ENCODE measurements at regions not wholly inside any gene's neighbourhood (a gene's known extent, or its start where the extent isn't known, plus 50 kb on each side); places are given as distances from the start of the nearest gene placed in this dataset.

DNA sequence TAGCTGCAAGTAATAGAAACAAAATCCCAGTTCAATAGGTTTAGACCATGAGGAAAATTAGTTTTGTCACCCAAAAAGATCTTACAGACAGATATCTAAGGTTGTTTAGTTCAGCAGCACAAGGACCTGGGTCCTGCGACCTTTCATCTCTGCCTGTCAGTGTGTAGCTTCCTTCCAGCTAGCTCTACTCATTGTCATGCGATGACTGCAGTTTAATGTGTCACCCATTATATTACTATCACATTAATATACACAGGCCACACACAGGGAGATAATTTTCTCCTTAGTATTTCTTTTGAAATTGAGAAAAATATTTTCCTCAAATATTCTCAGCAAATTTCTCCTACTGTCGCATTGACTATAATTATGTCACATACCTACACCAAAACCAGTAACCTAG, 232.1 kb upstream of the ARSJ start:
- no peak overlapping the region for H3K27ac ChIP-seq (ENCODE audit: insufficient read depth, low read length)
- no peaks in the 10 kb centered on the region for H3K9me3 ChIP-seq (ENCODE audit: control insufficient read depth, insufficient read depth, low read depth, low read length)
- no peaks in the 10 kb centered on the region for H3K27me3 ChIP-seq (ENCODE audit: control insufficient read depth, insufficient read depth, low read length)
- H3K4me1 ChIP-seq (ENCODE audit: control insufficient read depth, extremely low read depth, insufficient read depth, low read length), result no peaks in the 10 kb centered on the region
- TF ChIP-seq, protein P1, sequence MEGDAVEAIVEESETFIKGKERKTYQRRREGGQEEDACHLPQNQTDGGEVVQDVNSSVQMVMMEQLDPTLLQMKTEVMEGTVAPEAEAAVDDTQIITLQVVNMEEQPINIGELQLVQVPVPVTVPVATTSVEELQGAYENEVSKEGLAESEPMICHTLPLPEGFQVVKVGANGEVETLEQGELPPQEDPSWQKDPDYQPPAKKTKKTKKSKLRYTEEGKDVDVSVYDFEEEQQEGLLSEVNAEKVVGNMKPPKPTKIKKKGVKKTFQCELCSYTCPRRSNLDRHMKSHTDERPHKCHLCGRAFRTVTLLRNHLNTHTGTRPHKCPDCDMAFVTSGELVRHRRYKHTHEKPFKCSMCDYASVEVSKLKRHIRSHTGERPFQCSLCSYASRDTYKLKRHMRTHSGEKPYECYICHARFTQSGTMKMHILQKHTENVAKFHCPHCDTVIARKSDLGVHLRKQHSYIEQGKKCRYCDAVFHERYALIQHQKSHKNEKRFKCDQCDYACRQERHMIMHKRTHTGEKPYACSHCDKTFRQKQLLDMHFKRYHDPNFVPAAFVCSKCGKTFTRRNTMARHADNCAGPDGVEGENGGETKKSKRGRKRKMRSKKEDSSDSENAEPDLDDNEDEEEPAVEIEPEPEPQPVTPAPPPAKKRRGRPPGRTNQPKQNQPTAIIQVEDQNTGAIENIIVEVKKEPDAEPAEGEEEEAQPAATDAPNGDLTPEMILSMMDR (conservative IDR thresholded peaks at IDR 0.05 in 1 of 2, IDR thresholded peaks at IDR 0.05 in 1 of 2; ENCODE audit: low read depth in 1 of 2, low read length in 2 of 2), result no peak
- TF ChIP-seq EZH2 (IDR thresholded peaks at IDR 0.05; ENCODE audit: low read length, missing control alignments), result no peak
- no peaks in the 10 kb centered on the region for H3K36me3 ChIP-seq (ENCODE audit: control insufficient read depth, insufficient read depth, low read length)
- no peak overlapping the region for H3K4me3 ChIP-seq (replicated peaks in 1 of 4; ENCODE audit: control extremely low read depth in 1 of 4, insufficient read depth in 1 of 4, low read depth in 3 of 4, low read length in 4 of 4)
- H3K4me2 ChIP-seq (ENCODE audit: extremely low read depth, insufficient read depth, low read length), result no peak overlapping the region
- no peaks in the 10 kb centered on the region for H3K79me2 ChIP-seq (ENCODE audit: control insufficient read depth, insufficient read depth, low read length)
- H3K9ac ChIP-seq (ENCODE audit: insufficient read depth, low read length), result no peak overlapping the region
- no peaks in the 10 kb centered on the region for H4K20me1 ChIP-seq (ENCODE audit: control insufficient read depth, extremely low read depth, insufficient read depth, low read length)
- DNase-seq (ENCODE audit: low read depth in 2 of 2), result no peak
- H2AFZ ChIP-seq (ENCODE audit: low read length), result no peak overlapping the region

DNA sequence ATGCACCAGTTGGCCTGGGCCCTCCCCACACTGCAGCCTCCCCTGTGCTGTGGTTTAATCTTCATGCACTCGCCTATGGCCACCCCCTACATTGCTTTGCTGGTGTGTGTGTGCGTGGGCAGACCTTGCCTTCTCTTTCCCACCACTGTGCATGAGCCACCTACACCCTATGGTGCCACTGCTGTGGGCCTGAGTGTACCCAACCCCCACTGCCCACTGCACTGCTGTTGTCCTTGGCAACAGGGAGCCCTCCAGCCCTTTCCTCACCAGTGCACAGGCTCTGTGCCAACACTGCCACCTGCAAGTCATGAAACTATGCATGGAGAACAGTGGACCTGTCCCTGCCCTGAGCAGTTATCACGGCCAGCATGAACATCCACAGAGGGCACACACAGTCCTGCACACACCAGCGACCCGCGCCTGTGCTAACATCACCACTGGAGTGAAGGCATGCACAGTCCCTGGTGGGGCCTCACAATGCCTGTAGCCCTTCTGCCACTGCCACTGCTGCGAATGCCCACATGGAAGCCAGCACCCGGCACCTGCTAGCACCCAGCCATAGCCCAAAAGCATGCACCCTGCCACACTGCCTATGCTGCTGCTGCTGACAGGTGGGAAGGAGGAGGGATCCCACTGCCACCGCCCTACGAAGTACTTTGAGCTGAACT, 237.8 kb upstream of the ARSJ start:
- no peak for DNase-seq (ENCODE audit: low read depth in 2 of 2)
- TF ChIP-seq, protein P1 (conservative IDR thresholded peaks at IDR 0.05 in 1 of 2, IDR thresholded peaks at IDR 0.05 in 1 of 2; ENCODE audit: low read depth in 1 of 2, low read length in 2 of 2), result no peak
- Histone ChIP-seq H3K9ac (ENCODE audit: insufficient read depth, low read length) (no peak overlapping the region), H3K36me3 (ENCODE audit: control insufficient read depth, insufficient read depth, low read length) (no peaks in the 10 kb centered on the region), H3K4me3 (replicated peaks in 1 of 4; ENCODE audit: control extremely low read depth in 1 of 4, insufficient read depth in 1 of 4, low read depth in 3 of 4, low read length in 4 of 4) (no peak overlapping the region), H3K79me2 (ENCODE audit: control insufficient read depth, insufficient read depth, low read length) (no peaks in the 10 kb centered on the region), H3K9me3 (ENCODE audit: control insufficient read depth, insufficient read depth, low read depth, low read length) (no peaks in the 10 kb centered on the region), H3K4me1 (ENCODE audit: control insufficient read depth, extremely low read depth, insufficient read depth, low read length) (no peaks in the 10 kb centered on the region), H2AFZ (ENCODE audit: low read length) (no peak overlapping the region), H4K20me1 (ENCODE audit: control insufficient read depth, extremely low read depth, insufficient read depth, low read length) (no peaks in the 10 kb centered on the region), H3K27ac (ENCODE audit: insufficient read depth, low read length) (no peak overlapping the region), H3K4me2 (ENCODE audit: extremely low read depth, insufficient read depth, low read length) (no peak overlapping the region), H3K27me3 (ENCODE audit: control insufficient read depth, insufficient read depth, low read length) (no peaks in the 10 kb centered on the region)

DNA sequence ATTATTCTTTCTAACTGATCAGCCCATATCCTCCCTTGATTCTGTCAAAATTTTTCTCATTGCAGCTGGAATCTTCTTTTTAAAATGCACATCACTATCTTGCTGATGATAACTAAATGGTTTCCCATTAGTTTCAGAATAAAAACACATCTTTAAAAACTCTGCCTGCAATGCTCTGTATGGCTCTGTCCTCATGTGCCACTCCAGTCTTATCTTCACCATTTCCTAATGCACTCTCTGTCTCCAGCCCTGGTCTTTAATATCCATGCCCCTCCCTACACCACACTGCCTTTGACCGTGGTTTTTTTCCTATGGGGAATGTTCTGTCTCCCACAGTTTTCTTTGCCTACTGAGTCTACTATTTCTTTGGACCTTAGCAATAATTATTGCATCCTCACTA, 244.1 kb upstream of the ARSJ start:
- no peak for TF ChIP-seq EZH2 (IDR thresholded peaks at IDR 0.05; ENCODE audit: low read length, missing control alignments)
- TF ChIP-seq, protein P1 (conservative IDR thresholded peaks at IDR 0.05 in 1 of 2, IDR thresholded peaks at IDR 0.05 in 1 of 2; ENCODE audit: low read depth in 1 of 2, low read length in 2 of 2), result no peak
- H3K9me3 ChIP-seq (ENCODE audit: control insufficient read depth, insufficient read depth, low read depth, low read length), result no peaks in the 10 kb centered on the region
- H3K79me2 ChIP-seq (ENCODE audit: control insufficient read depth, insufficient read depth, low read length), result no peaks in the 10 kb centered on the region
- H3K27ac ChIP-seq (ENCODE audit: insufficient read depth, low read length), result no peak overlapping the region
- H3K4me2 ChIP-seq (ENCODE audit: extremely low read depth, insufficient read depth, low read length), result no peak overlapping the region
- H3K4me3 ChIP-seq (replicated peaks in 1 of 4; ENCODE audit: control extremely low read depth in 1 of 4, insufficient read depth in 1 of 4, low read depth in 3 of 4, low read length in 4 of 4), result no peak overlapping the region
- no peak overlapping the region for H3K9ac ChIP-seq (ENCODE audit: insufficient read depth, low read length)
- H3K4me1 ChIP-seq (ENCODE audit: control insufficient read depth, extremely low read depth, insufficient read depth, low read length), result no peaks in the 10 kb centered on the region
- H3K27me3 ChIP-seq (ENCODE audit: control insufficient read depth, insufficient read depth, low read length), result no peaks in the 10 kb centered on the region
- H3K36me3 ChIP-seq (ENCODE audit: control insufficient read depth, insufficient read depth, low read length), result no peaks in the 10 kb centered on the region
- H4K20me1 ChIP-seq (ENCODE audit: control insufficient read depth, extremely low read depth, insufficient read depth, low read length), result no peaks in the 10 kb centered on the region
- DNase-seq (ENCODE audit: low read depth in 2 of 2), result no peak
- no peak overlapping the region for H2AFZ ChIP-seq (ENCODE audit: low read length)

All from fibroblast of lung (primary cell).